ENCODE measurements at regions not wholly inside any gene's neighbourhood (a gene's known extent, or its start where the extent isn't known, plus 50 kb on each side); places are given as distances from the start of the nearest gene placed in this dataset.
A peak's percentile ranks its signal among the peaks of the same experiment; 100 is the strongest.

DNA sequence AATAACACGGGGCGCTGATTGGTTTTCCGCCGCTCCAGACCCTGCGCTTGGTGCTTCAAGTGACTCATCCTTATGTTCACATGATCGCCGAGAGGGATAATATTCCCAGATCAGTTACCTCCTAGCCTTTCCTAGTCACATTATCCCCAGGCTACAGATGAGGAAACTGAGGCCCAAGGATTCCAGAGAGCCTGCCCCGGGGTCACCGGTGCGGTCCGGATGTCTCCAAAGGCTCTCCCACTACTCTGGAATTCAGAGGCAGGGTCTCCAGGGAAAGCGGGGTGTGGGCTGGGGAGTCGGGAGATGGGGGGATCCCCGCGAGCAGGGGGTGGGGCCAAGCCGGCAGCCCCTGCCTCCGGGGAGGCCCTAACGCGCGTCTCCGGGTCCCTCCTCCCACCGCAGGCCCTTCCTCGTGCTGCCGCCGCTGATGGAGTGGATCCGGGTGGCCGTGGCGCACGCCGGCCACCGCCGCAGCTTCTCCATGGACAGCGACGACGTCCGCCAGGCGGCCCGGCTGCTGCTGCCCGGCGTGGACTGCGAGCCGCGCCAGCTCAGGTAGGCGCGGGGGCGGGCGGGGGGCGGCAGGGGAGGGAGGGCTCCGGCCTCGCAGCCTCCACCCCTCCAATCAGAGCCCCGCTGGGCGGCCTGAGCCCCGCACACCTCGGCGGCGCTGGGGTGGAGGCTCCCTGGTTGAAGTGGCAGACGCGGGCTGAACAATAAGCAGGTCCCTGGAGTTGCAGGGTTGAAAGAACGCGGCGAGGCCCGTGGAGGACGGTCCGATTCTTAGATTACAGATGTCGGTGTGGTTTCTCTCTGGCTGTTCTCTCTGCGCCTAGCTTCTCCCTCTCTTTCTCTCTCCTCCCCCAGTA, 104.6 kb upstream of the PWP1 start:
- Histone ChIP-seq H3K36me3 (ENCODE audit: low read depth) (no peaks in the 10 kb centered on the region), H3K4me2 (ENCODE audit: unreplicated experiment) (peak overlapping the region; percentile 45), H3K79me2 (ENCODE audit: insufficient read depth) (no peaks in the 10 kb centered on the region), H4K20me1 (ENCODE audit: insufficient read depth) (no peaks in the 10 kb centered on the region), H2AFZ (peak overlapping the region; percentile 48), H3K4me1 (ENCODE audit: insufficient read depth) (peaks cover 7% of the 10 kb centered on the region), H3K27ac (no peak overlapping the region), H3K9ac (no peak overlapping the region), H3K27me3 (replicated peaks; ENCODE audit: insufficient read depth) (peaks cover 3% of the 10 kb centered on the region; the same call in 1 of the 2 replicates), H3F3A (ENCODE audit: insufficient read depth) (0 out of 2 replicates have a peak, but pooled peaks cover 4% of the 10 kb centered on the region), H3K9me2 (ENCODE audit: insufficient read depth) (no peaks in the 10 kb centered on the region), H3K4me3 (peak overlapping the region; percentile 47), H3K9me3 (ENCODE audit: low read depth) (no peaks in the 10 kb centered on the region)
- DNase-seq = peak; percentile 38
- 29 to 44% methylated on average over 24 to 37 of the region's 66 CpGs for WGBS, 2 experiments (ENCODE audit: low coverage in 1 of 2, low lambda C conversion rate in 2 of 2, missing lambda C conversion rate in 2 of 2)
- in situ Hi-C loops (cut with MboI) = no loop called here
- TF ChIP-seq EZH2 (IDR thresholded peaks at IDR 0.05; ENCODE audit: insufficient read depth, poor library complexity, severe bottlenecking) (no peak), EZH2phosphoT487 (IDR thresholded peaks at IDR 0.05; ENCODE audit: insufficient read depth, low read depth) (no peak)

DNA sequence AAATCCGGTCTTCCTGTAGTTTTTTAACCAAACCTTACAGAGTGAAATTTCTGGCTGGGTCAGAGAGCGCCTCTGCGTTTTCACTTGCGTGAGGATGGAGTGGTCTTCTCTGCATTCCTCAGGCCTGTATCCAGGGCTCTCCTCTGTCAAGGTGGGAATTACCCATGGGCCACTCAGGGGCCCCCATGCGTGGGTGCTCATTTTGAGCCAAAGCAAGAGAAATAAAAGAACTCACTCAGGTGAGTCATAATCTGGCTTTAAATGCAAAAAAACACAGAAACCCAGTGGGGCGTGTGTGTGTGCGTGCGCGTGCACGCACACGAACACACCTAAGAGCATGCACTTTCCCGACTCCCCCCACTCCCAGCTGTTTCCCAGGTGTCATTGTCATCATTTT, 104.0 kb upstream of the PWP1 start:
- Histone ChIP-seq H2AFZ (peak overlapping the region; percentile 48), H3K27me3 (replicated peaks; ENCODE audit: insufficient read depth) (peaks cover 3% of the 10 kb centered on the region; the same call in 1 of the 2 replicates)
- TF ChIP-seq EZH2 (IDR thresholded peaks at IDR 0.05; ENCODE audit: insufficient read depth, poor library complexity, severe bottlenecking) (no peak), EZH2phosphoT487 (IDR thresholded peaks at IDR 0.05; ENCODE audit: insufficient read depth, low read depth) (no peak)

DNA sequence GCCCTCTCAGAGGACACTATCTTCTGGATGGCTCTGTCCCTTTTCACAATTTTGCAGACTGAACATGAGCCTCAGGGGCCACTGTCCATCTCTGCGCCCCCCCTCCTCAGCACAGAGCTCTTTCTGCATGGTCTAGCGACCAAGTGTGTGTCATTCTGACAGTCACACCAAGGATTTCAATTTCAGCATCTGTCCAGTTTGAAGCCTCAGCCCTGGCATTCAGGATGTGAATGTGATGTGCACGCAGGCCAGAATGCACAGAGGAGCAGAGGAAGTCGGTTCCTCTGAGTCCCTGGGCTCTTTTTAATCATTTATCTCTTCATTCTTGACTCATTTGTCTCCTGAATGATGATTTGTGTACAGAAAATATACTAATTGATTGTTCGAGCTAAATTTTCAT, 102.0 kb upstream of the PWP1 start:
- Histone ChIP-seq H4K20me1 (ENCODE audit: insufficient read depth) (no peaks in the 10 kb centered on the region), H3K4me2 (ENCODE audit: unreplicated experiment) (no peak overlapping the region), H2AFZ (no peak overlapping the region), H3K36me3 (ENCODE audit: low read depth) (no peaks in the 10 kb centered on the region), H3K9me2 (ENCODE audit: insufficient read depth) (no peaks in the 10 kb centered on the region), H3K27me3 (replicated peaks; ENCODE audit: insufficient read depth) (peaks cover 3% of the 10 kb centered on the region; the same call in 1 of the 2 replicates), H3K4me1 (ENCODE audit: insufficient read depth) (no peaks in the 10 kb centered on the region), H3K9me3 (ENCODE audit: low read depth) (no peaks in the 10 kb centered on the region), H3F3A (ENCODE audit: insufficient read depth) (0 out of 2 replicates have a peak, but pooled peaks cover 2% of the 10 kb centered on the region), H3K27ac (no peak overlapping the region), H3K4me3 (no peak overlapping the region), H3K9ac (no peak overlapping the region), H3K79me2 (ENCODE audit: insufficient read depth) (no peaks in the 10 kb centered on the region)
- in situ Hi-C loops (cut with MboI) = no loop called here
- no peak for DNase-seq
- WGBS, 2 experiments (ENCODE audit: low coverage in 1 of 2, low lambda C conversion rate in 2 of 2, missing lambda C conversion rate in 2 of 2) = 84 to 86% methylated on average over 5 of the region's 5 CpGs
- no peak for TF ChIP-seq EZH2 (IDR thresholded peaks at IDR 0.05; ENCODE audit: insufficient read depth, poor library complexity, severe bottlenecking)
- TF ChIP-seq EZH2phosphoT487 (IDR thresholded peaks at IDR 0.05; ENCODE audit: insufficient read depth, low read depth) = no peak

More for the DNA sequence above, 104.0 kb upstream of the PWP1 start:
- Histone ChIP-seq H3K9ac (no peak overlapping the region), H3K27ac (no peak overlapping the region), H3K4me1 (ENCODE audit: insufficient read depth) (peaks cover 7% of the 10 kb centered on the region), H3K4me3 (peak overlapping the region; percentile 47), H3K4me2 (ENCODE audit: unreplicated experiment) (peak overlapping the region; percentile 45), H4K20me1 (ENCODE audit: insufficient read depth) (no peaks in the 10 kb centered on the region), H3K9me3 (ENCODE audit: low read depth) (no peaks in the 10 kb centered on the region), H3K9me2 (ENCODE audit: insufficient read depth) (no peaks in the 10 kb centered on the region), H3F3A (ENCODE audit: insufficient read depth) (0 out of 2 replicates have a peak, but pooled peaks cover 4% of the 10 kb centered on the region), H3K36me3 (ENCODE audit: low read depth) (no peaks in the 10 kb centered on the region), H3K79me2 (ENCODE audit: insufficient read depth) (no peaks in the 10 kb centered on the region)
- WGBS, 2 experiments (ENCODE audit: low coverage in 1 of 2, low lambda C conversion rate in 2 of 2, missing lambda C conversion rate in 2 of 2) = 70 to 71% methylated on average over 12 of the region's 12 CpGs
- in situ Hi-C loops (cut with MboI) = no loop called here
- peak; percentile 21 for DNase-seq

DNA sequence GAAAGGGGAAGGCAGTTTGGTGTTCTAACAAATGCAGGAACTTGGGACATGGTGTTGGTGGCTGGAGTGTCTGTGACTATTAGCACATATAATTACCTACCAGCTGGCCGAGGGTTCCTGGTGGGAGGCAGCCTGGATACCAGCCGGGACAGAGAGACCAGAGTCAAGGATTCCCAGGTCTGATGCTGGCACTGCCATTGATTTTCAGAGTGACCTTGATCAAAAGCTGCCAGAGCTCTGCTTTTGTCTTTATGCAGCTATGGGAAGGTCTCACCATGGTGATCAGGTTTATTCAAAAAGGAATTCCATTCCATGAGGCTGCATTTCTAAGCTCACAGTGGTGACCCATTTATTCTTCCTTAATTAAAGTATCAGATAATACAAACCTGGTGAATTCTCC, 101.0 kb upstream of the PWP1 start:
- 90 to 94% methylated on average over 2 of the region's 2 CpGs for WGBS, 2 experiments (ENCODE audit: low coverage in 1 of 2, low lambda C conversion rate in 2 of 2, missing lambda C conversion rate in 2 of 2)
- Histone ChIP-seq H3K4me1 (ENCODE audit: insufficient read depth) (no peaks in the 10 kb centered on the region), H3F3A (ENCODE audit: insufficient read depth) (no peaks in the 10 kb centered on the region), H3K79me2 (ENCODE audit: insufficient read depth) (no peaks in the 10 kb centered on the region), H3K27me3 (replicated peaks; ENCODE audit: insufficient read depth) (peaks cover 3% of the 10 kb centered on the region; the same call in 1 of the 2 replicates), H3K4me3 (no peak overlapping the region), H3K9ac (no peak overlapping the region), H3K36me3 (ENCODE audit: low read depth) (no peaks in the 10 kb centered on the region), H3K9me2 (ENCODE audit: insufficient read depth) (no peaks in the 10 kb centered on the region), H4K20me1 (ENCODE audit: insufficient read depth) (no peaks in the 10 kb centered on the region), H2AFZ (no peak overlapping the region), H3K27ac (no peak overlapping the region), H3K9me3 (ENCODE audit: low read depth) (no peaks in the 10 kb centered on the region), H3K4me2 (ENCODE audit: unreplicated experiment) (no peak overlapping the region)
- TF ChIP-seq EZH2 (IDR thresholded peaks at IDR 0.05; ENCODE audit: insufficient read depth, poor library complexity, severe bottlenecking) (no peak), EZH2phosphoT487 (IDR thresholded peaks at IDR 0.05; ENCODE audit: insufficient read depth, low read depth) (no peak)
- in situ Hi-C loops (cut with MboI) = no loop called here
- DNase-seq = no peak

Data from GM23248 (cell line).